Activated naive CD8-positive, alpha-beta T cell treated with anti-CD3 and anti-CD28 coated beads, Interleukin-2, amount 10 ng/mL, durations not matched to agents 7 days and 5 days (primary cell): ENCODE measurements at regions not wholly inside any gene's neighbourhood (a gene's known extent, or its start where the extent isn't known, plus 50 kb on each side); places are given as distances from the start of the nearest gene placed in this dataset.

Source experiments
- ATAC-seq: fragments of 150-1000 bp; cut with Tn5 transposase; one replicate; pipeline ENCODE4 v1.10.0; 2021; ENCODE audit warnings: low read depth, moderate library complexity
- POLR2A ChIA-PET: fragments of 350-600 bp; sonication (Branson Sonifier 250); formaldehyde crosslinking; loops from one replicate; lab custom pipeline; 2021; ENCODE audit warnings: antibody characterized with exemption; lab: Charles Lee
- DNase-seq: peaks from one replicate; pipeline ENCODE4 v3.0.0; 2021
- H3K27ac Mint-ChIP-seq: one replicate; pipeline ENCODE4 v1.8.0; 2022; ENCODE audit warnings: mild to moderate bottlenecking, mixed read lengths
- H3K27me3 Mint-ChIP-seq: one replicate; pipeline ENCODE4 v1.8.0; 2022; ENCODE audit warnings: mild to moderate bottlenecking, moderate library complexity, mixed read lengths
- H3K36me3 Mint-ChIP-seq: one replicate; pipeline ENCODE4 v1.8.0; 2021; ENCODE audit warnings: mild to moderate bottlenecking, mixed read lengths
- H3K4me1 Mint-ChIP-seq: one replicate; pipeline ENCODE4 v1.8.0; 2021; ENCODE audit warnings: mixed read lengths
- H3K4me3 Mint-ChIP-seq: one replicate; pipeline ENCODE4 v1.8.0; 2022; ENCODE audit warnings: mild to moderate bottlenecking, moderate library complexity, mixed read lengths
- H3K9me3 Mint-ChIP-seq: one replicate; pipeline ENCODE4 v1.8.0; 2021; ENCODE audit warnings: mixed read lengths

GRCh38 chr16:9447195-9447551 lies 355.7 kb downstream of the HAPSTR1 start:
- no peak for ATAC-seq
- H3K27me3 Mint-ChIP-seq, result no peaks in the 10 kb centered on the region
- peaks cover 16% of the 10 kb centered on the region for H3K9me3 Mint-ChIP-seq
- no peak overlapping the region for H3K4me3 Mint-ChIP-seq
- POLR2A ChIA-PET, result no interaction called here
- no peaks in the 10 kb centered on the region for H3K4me1 Mint-ChIP-seq
- DNase-seq, result no peak
- no peaks in the 10 kb centered on the region for H3K36me3 Mint-ChIP-seq
- no peak overlapping the region for H3K27ac Mint-ChIP-seq

- DNase-seq (no peak), ATAC-seq (no peak)
- H3K36me3 Mint-ChIP-seq, result no peaks in the 10 kb centered on the region
- H3K9me3 Mint-ChIP-seq, result peaks cover 16% of the 10 kb centered on the region
- H3K27ac Mint-ChIP-seq, result no peak overlapping the region
- H3K27me3 Mint-ChIP-seq, result no peaks in the 10 kb centered on the region
- POLR2A ChIA-PET, result no interaction called here
- no peak overlapping the region for H3K4me3 Mint-ChIP-seq
- H3K4me1 Mint-ChIP-seq, result no peaks in the 10 kb centered on the region
These were observed 356.3 kb downstream of the HAPSTR1 start for GRCh38 chr16:9447699-9448098.

GRCh38 chr16:9449597-9449996 lies 358.2 kb downstream of the HAPSTR1 start:
- no peak for ATAC-seq
- no peak for DNase-seq
- no peaks in the 10 kb centered on the region for H3K36me3 Mint-ChIP-seq
- H3K27ac Mint-ChIP-seq, result no peak overlapping the region
- H3K4me3 Mint-ChIP-seq, result no peak overlapping the region
- H3K4me1 Mint-ChIP-seq, result no peaks in the 10 kb centered on the region
- H3K27me3 Mint-ChIP-seq, result no peaks in the 10 kb centered on the region
- POLR2A ChIA-PET, result no interaction called here
- H3K9me3 Mint-ChIP-seq, result peaks cover 16% of the 10 kb centered on the region

- no peaks in the 10 kb centered on the region for H3K27me3 Mint-ChIP-seq
- no peak overlapping the region for H3K27ac Mint-ChIP-seq
- H3K4me1 Mint-ChIP-seq, result no peaks in the 10 kb centered on the region
- H3K4me3 Mint-ChIP-seq, result no peak overlapping the region
- DNase-seq (no peak), ATAC-seq (no peak)
- peaks cover 4% of the 10 kb centered on the region for H3K9me3 Mint-ChIP-seq
- no peaks in the 10 kb centered on the region for H3K36me3 Mint-ChIP-seq
- POLR2A ChIA-PET, result no interaction called here
These were observed 365.8 kb downstream of the HAPSTR1 start for GRCh38 chr16:9457215-9457614.

- no peak overlapping the region for H3K4me3 Mint-ChIP-seq
- peaks cover 4% of the 10 kb centered on the region for H3K9me3 Mint-ChIP-seq
- H3K36me3 Mint-ChIP-seq, result no peaks in the 10 kb centered on the region
- H3K27ac Mint-ChIP-seq, result no peak overlapping the region
- POLR2A ChIA-PET, result no interaction called here
- no peaks in the 10 kb centered on the region for H3K4me1 Mint-ChIP-seq
- ATAC-seq (no peak), DNase-seq (no peak)
- no peaks in the 10 kb centered on the region for H3K27me3 Mint-ChIP-seq
These were observed 367.4 kb downstream of the HAPSTR1 start for GRCh38 chr16:9458816-9459215.

GRCh38 chr16:9462984-9463383 lies 371.5 kb downstream of the HAPSTR1 start:
- H3K27me3 Mint-ChIP-seq, result no peaks in the 10 kb centered on the region
- H3K4me3 Mint-ChIP-seq, result no peak overlapping the region
- ATAC-seq, result no peak
- no peaks in the 10 kb centered on the region for H3K36me3 Mint-ChIP-seq
- H3K9me3 Mint-ChIP-seq, result no peaks in the 10 kb centered on the region
- POLR2A ChIA-PET, result no interaction called here
- no peaks in the 10 kb centered on the region for H3K4me1 Mint-ChIP-seq
- DNase-seq, result no peak
- no peak overlapping the region for H3K27ac Mint-ChIP-seq

GRCh38 chr16:9463461-9463860 lies 372.0 kb downstream of the HAPSTR1 start:
- ATAC-seq, result no peak
- Mint-ChIP-seq H3K4me1 (no peaks in the 10 kb centered on the region), H3K9me3 (no peaks in the 10 kb centered on the region), H3K4me3 (no peak overlapping the region), H3K36me3 (no peaks in the 10 kb centered on the region), H3K27me3 (no peaks in the 10 kb centered on the region), H3K27ac (no peak overlapping the region)
- no peak for DNase-seq
- POLR2A ChIA-PET, result no interaction called here

GRCh38 chr16:9465161-9465560 lies 373.7 kb downstream of the HAPSTR1 start:
- Mint-ChIP-seq H3K27ac (no peak overlapping the region), H3K4me1 (no peaks in the 10 kb centered on the region), H3K9me3 (no peaks in the 10 kb centered on the region), H3K4me3 (no peak overlapping the region), H3K36me3 (no peaks in the 10 kb centered on the region), H3K27me3 (peaks cover 2% of the 10 kb centered on the region)
- POLR2A ChIA-PET, result no interaction called here
- DNase-seq, result no peak
- no peak for ATAC-seq

- no peaks in the 10 kb centered on the region for H3K36me3 Mint-ChIP-seq
- H3K27ac Mint-ChIP-seq, result no peak overlapping the region
- POLR2A ChIA-PET, result no interaction called here
- no peaks in the 10 kb centered on the region for H3K9me3 Mint-ChIP-seq
- no peak for ATAC-seq
- DNase-seq, result no peak
- H3K27me3 Mint-ChIP-seq, result peaks cover 2% of the 10 kb centered on the region
- H3K4me1 Mint-ChIP-seq, result no peaks in the 10 kb centered on the region
- no peak overlapping the region for H3K4me3 Mint-ChIP-seq
These were observed 378.1 kb downstream of the HAPSTR1 start for GRCh38 chr16:9469512-9469911.

GRCh38 chr16:9476744-9477143 lies 385.3 kb downstream of the HAPSTR1 start:
- no peaks in the 10 kb centered on the region for H3K36me3 Mint-ChIP-seq
- H3K4me1 Mint-ChIP-seq, result no peaks in the 10 kb centered on the region
- H3K27me3 Mint-ChIP-seq, result peaks cover 1% of the 10 kb centered on the region
- no peak for ATAC-seq
- no peaks in the 10 kb centered on the region for H3K9me3 Mint-ChIP-seq
- H3K4me3 Mint-ChIP-seq, result no peak overlapping the region
- POLR2A ChIA-PET, result no interaction called here
- DNase-seq, result no peak
- no peak overlapping the region for H3K27ac Mint-ChIP-seq

GRCh38 chr16:9479008-9479407 lies 387.6 kb downstream of the HAPSTR1 start:
- Mint-ChIP-seq H3K4me3 (no peak overlapping the region), H3K36me3 (no peaks in the 10 kb centered on the region), H3K9me3 (no peaks in the 10 kb centered on the region), H3K4me1 (no peaks in the 10 kb centered on the region), H3K27ac (no peak overlapping the region), H3K27me3 (peaks cover 1% of the 10 kb centered on the region)
- ATAC-seq (no peak), DNase-seq (no peak)
- POLR2A ChIA-PET, result no interaction called here

- ATAC-seq, result no peak
- POLR2A ChIA-PET, result no interaction called here
- Mint-ChIP-seq H3K9me3 (no peaks in the 10 kb centered on the region), H3K27ac (no peak overlapping the region), H3K4me1 (no peaks in the 10 kb centered on the region), H3K4me3 (no peak overlapping the region), H3K36me3 (no peaks in the 10 kb centered on the region), H3K27me3 (peaks cover 1% of the 10 kb centered on the region)
- no peak for DNase-seq
These were observed 389.1 kb downstream of the HAPSTR1 start for GRCh38 chr16:9480503-9480902.

GRCh38 chr16:9481747-9482730 lies 390.6 kb downstream of the HAPSTR1 start:
- no peaks in the 10 kb centered on the region for H3K36me3 Mint-ChIP-seq
- ATAC-seq, result no peak
- H3K27me3 Mint-ChIP-seq, result no peaks in the 10 kb centered on the region
- no peak for DNase-seq
- no peak overlapping the region for H3K27ac Mint-ChIP-seq
- POLR2A ChIA-PET, result no interaction called here
- H3K4me3 Mint-ChIP-seq, result no peak overlapping the region
- H3K9me3 Mint-ChIP-seq, result no peaks in the 10 kb centered on the region
- no peaks in the 10 kb centered on the region for H3K4me1 Mint-ChIP-seq

GRCh38 chr16:9484426-9484825 lies 393.0 kb downstream of the HAPSTR1 start:
- H3K4me1 Mint-ChIP-seq, result no peaks in the 10 kb centered on the region
- peaks cover 1% of the 10 kb centered on the region for H3K9me3 Mint-ChIP-seq
- ATAC-seq (no peak), DNase-seq (no peak)
- H3K27ac Mint-ChIP-seq, result no peak overlapping the region
- no peaks in the 10 kb centered on the region for H3K36me3 Mint-ChIP-seq
- POLR2A ChIA-PET, result no interaction called here
- no peaks in the 10 kb centered on the region for H3K27me3 Mint-ChIP-seq
- H3K4me3 Mint-ChIP-seq, result no peak overlapping the region
